ENCODE measurements at regions not wholly inside any gene's neighbourhood (a gene's known extent, or its start where the extent isn't known, plus 50 kb on each side); places are given as distances from the start of the nearest gene placed in this dataset.
"Not testable (repeated sequence)": the region's sequence is repeated elsewhere in the genome, so short reads cannot be mapped to it uniquely, and the experiment has no call there.

GRCh38 chr4:24209131-24209530, 319.3 kb upstream of the PPARGC1A start:
- Mint-ChIP-seq H3K9me3 (ENCODE audit: insufficient read depth) (no peaks in the 10 kb centered on the region), H3K27ac (no peak overlapping the region), H3K36me3 (ENCODE audit: low read depth) (no peaks in the 10 kb centered on the region), H3K4me3 (no peak overlapping the region), H3K4me1 (ENCODE audit: low read depth) (no peaks in the 10 kb centered on the region), H3K27me3 (ENCODE audit: low read depth) (no peaks in the 10 kb centered on the region)
- ATAC-seq (no peak), DNase-seq (no peak)
- CTCF ChIA-PET = no interaction called here
- POLR2A ChIA-PET = no interaction called here

GRCh38 chr4:24208691-24209090, 318.8 kb upstream of the PPARGC1A start:
- ATAC-seq = no peak
- Mint-ChIP-seq H3K36me3 (ENCODE audit: low read depth) (no peaks in the 10 kb centered on the region), H3K4me1 (ENCODE audit: low read depth) (no peaks in the 10 kb centered on the region), H3K27me3 (ENCODE audit: low read depth) (no peaks in the 10 kb centered on the region), H3K4me3 (no peak overlapping the region), H3K9me3 (ENCODE audit: insufficient read depth) (no peaks in the 10 kb centered on the region), H3K27ac (no peak overlapping the region)
- ChIA-PET CTCF (no interaction called here), POLR2A (no interaction called here)
- no peak for DNase-seq

- H3K4me1 Mint-ChIP-seq (ENCODE audit: low read depth); H3K36me3 Mint-ChIP-seq (ENCODE audit: low read depth); H3K27ac Mint-ChIP-seq; POLR2A ChIA-PET; H3K4me3 Mint-ChIP-seq; H3K9me3 Mint-ChIP-seq (ENCODE audit: insufficient read depth); H3K27me3 Mint-ChIP-seq (ENCODE audit: low read depth); ATAC-seq; CTCF ChIA-PET; DNase-seq: not testable (repeated sequence)
Measured at GRCh38 chr4:24204708-24205107, 314.9 kb upstream of the PPARGC1A start.

GRCh38 chr4:24203926-24204325, 314.1 kb upstream of the PPARGC1A start:
- H3K27ac Mint-ChIP-seq = no peak overlapping the region
- H3K9me3 Mint-ChIP-seq (ENCODE audit: insufficient read depth) = no peaks in the 10 kb centered on the region
- no peak overlapping the region for H3K4me3 Mint-ChIP-seq
- no peaks in the 10 kb centered on the region for H3K27me3 Mint-ChIP-seq (ENCODE audit: low read depth)
- no peak for ATAC-seq
- CTCF ChIA-PET = no interaction called here
- no peaks in the 10 kb centered on the region for H3K4me1 Mint-ChIP-seq (ENCODE audit: low read depth)
- no peaks in the 10 kb centered on the region for H3K36me3 Mint-ChIP-seq (ENCODE audit: low read depth)
- POLR2A ChIA-PET = no interaction called here
- DNase-seq = no peak

GRCh38 chr4:24202579-24202978, 312.7 kb upstream of the PPARGC1A start:
- H3K27ac Mint-ChIP-seq = no peak overlapping the region
- DNase-seq (no peak), ATAC-seq (no peak)
- ChIA-PET CTCF (no interaction called here), POLR2A (no interaction called here)
- H3K4me1 Mint-ChIP-seq (ENCODE audit: low read depth) = no peaks in the 10 kb centered on the region
- no peaks in the 10 kb centered on the region for H3K9me3 Mint-ChIP-seq (ENCODE audit: insufficient read depth)
- no peaks in the 10 kb centered on the region for H3K27me3 Mint-ChIP-seq (ENCODE audit: low read depth)
- H3K36me3 Mint-ChIP-seq (ENCODE audit: low read depth) = no peaks in the 10 kb centered on the region
- H3K4me3 Mint-ChIP-seq = no peak overlapping the region

- Mint-ChIP-seq H3K27me3 (ENCODE audit: low read depth) (no peaks in the 10 kb centered on the region), H3K27ac (no peak overlapping the region), H3K4me1 (ENCODE audit: low read depth) (no peaks in the 10 kb centered on the region), H3K36me3 (ENCODE audit: low read depth) (no peaks in the 10 kb centered on the region), H3K4me3 (no peak overlapping the region), H3K9me3 (ENCODE audit: insufficient read depth) (no peaks in the 10 kb centered on the region)
- ChIA-PET CTCF (no interaction called here), POLR2A (no interaction called here)
- ATAC-seq (no peak), DNase-seq (no peak)
Measured at GRCh38 chr4:24197955-24198354, 308.1 kb upstream of the PPARGC1A start.

- no peak for ATAC-seq
- H3K27ac Mint-ChIP-seq = no peak overlapping the region
- no peaks in the 10 kb centered on the region for H3K27me3 Mint-ChIP-seq (ENCODE audit: low read depth)
- ChIA-PET CTCF (no interaction called here), POLR2A (no interaction called here)
- H3K9me3 Mint-ChIP-seq (ENCODE audit: insufficient read depth) = no peaks in the 10 kb centered on the region
- DNase-seq = no peak
- no peak overlapping the region for H3K4me3 Mint-ChIP-seq
- H3K36me3 Mint-ChIP-seq (ENCODE audit: low read depth) = no peaks in the 10 kb centered on the region
- no peaks in the 10 kb centered on the region for H3K4me1 Mint-ChIP-seq (ENCODE audit: low read depth)
Measured at GRCh38 chr4:24196785-24197184, 306.9 kb upstream of the PPARGC1A start.

GRCh38 chr4:24195991-24196736, 306.3 kb upstream of the PPARGC1A start:
- ChIA-PET CTCF (no interaction called here), POLR2A (no interaction called here)
- H3K9me3 Mint-ChIP-seq (ENCODE audit: insufficient read depth) = no peaks in the 10 kb centered on the region
- ATAC-seq (no peak), DNase-seq (no peak)
- no peak overlapping the region for H3K4me3 Mint-ChIP-seq
- H3K27me3 Mint-ChIP-seq (ENCODE audit: low read depth) = no peaks in the 10 kb centered on the region
- no peaks in the 10 kb centered on the region for H3K4me1 Mint-ChIP-seq (ENCODE audit: low read depth)
- H3K27ac Mint-ChIP-seq = no peak overlapping the region
- no peaks in the 10 kb centered on the region for H3K36me3 Mint-ChIP-seq (ENCODE audit: low read depth)

GRCh38 chr4:24192018-24192641, 302.3 kb upstream of the PPARGC1A start:
- DNase-seq = no peak
- CTCF ChIA-PET = no interaction called here
- H3K27ac Mint-ChIP-seq = no peak overlapping the region

GRCh38 chr4:24190761-24191695, 301.2 kb upstream of the PPARGC1A start:
- Mint-ChIP-seq H3K27ac (no peak overlapping the region), H3K27me3 (ENCODE audit: low read depth) (no peaks in the 10 kb centered on the region), H3K36me3 (ENCODE audit: low read depth) (no peaks in the 10 kb centered on the region), H3K9me3 (ENCODE audit: insufficient read depth) (no peaks in the 10 kb centered on the region), H3K4me1 (ENCODE audit: low read depth) (no peaks in the 10 kb centered on the region), H3K4me3 (no peak overlapping the region)
- ChIA-PET CTCF (no interaction called here), POLR2A (no interaction called here)
- ATAC-seq (no peak), DNase-seq (no peak)

More at GRCh38 chr4:24192018-24192641, 302.3 kb upstream of the PPARGC1A start:
- no peak overlapping the region for H3K4me3 Mint-ChIP-seq
- no peaks in the 10 kb centered on the region for H3K36me3 Mint-ChIP-seq (ENCODE audit: low read depth)
- H3K4me1 Mint-ChIP-seq (ENCODE audit: low read depth) = no peaks in the 10 kb centered on the region
- no peak for ATAC-seq
- H3K9me3 Mint-ChIP-seq (ENCODE audit: insufficient read depth) = no peaks in the 10 kb centered on the region
- no peaks in the 10 kb centered on the region for H3K27me3 Mint-ChIP-seq (ENCODE audit: low read depth)
- POLR2A ChIA-PET = no interaction called here

GRCh38 chr4:24188459-24188858, 298.6 kb upstream of the PPARGC1A start:
- Mint-ChIP-seq H3K27me3 (ENCODE audit: low read depth) (no peaks in the 10 kb centered on the region), H3K27ac (no peak overlapping the region), H3K4me1 (ENCODE audit: low read depth) (no peaks in the 10 kb centered on the region), H3K36me3 (ENCODE audit: low read depth) (no peaks in the 10 kb centered on the region), H3K4me3 (no peak overlapping the region), H3K9me3 (ENCODE audit: insufficient read depth) (no peaks in the 10 kb centered on the region)
- no peak for ATAC-seq
- POLR2A ChIA-PET = no interaction called here
- CTCF ChIA-PET = no interaction called here
- no peak for DNase-seq

- H3K9me3 Mint-ChIP-seq (ENCODE audit: insufficient read depth) = no peaks in the 10 kb centered on the region
- ATAC-seq (no peak), DNase-seq (no peak)
- no peak overlapping the region for H3K27ac Mint-ChIP-seq
- POLR2A ChIA-PET = no interaction called here
- CTCF ChIA-PET = no interaction called here
- no peak overlapping the region for H3K4me3 Mint-ChIP-seq
- H3K36me3 Mint-ChIP-seq (ENCODE audit: low read depth) = no peaks in the 10 kb centered on the region
- H3K4me1 Mint-ChIP-seq (ENCODE audit: low read depth) = no peaks in the 10 kb centered on the region
- H3K27me3 Mint-ChIP-seq (ENCODE audit: low read depth) = no peaks in the 10 kb centered on the region
Measured at GRCh38 chr4:24186466-24186865, 296.6 kb upstream of the PPARGC1A start.

Measured in activated CD8-positive, alpha-beta T cell treated with anti-CD3 and anti-CD28 coated beads, Interleukin-2, amount 10 ng/mL, durations not matched to agents 7 days and 5 days (primary cell).